Kidney (tissue), 13 donors: ENCODE measurements at regions not wholly inside any gene's neighbourhood (a gene's known extent, or its start where the extent isn't known, plus 50 kb on each side); places are given as distances from the start of the nearest gene placed in this dataset.
"Not testable (repeated sequence)": the region's sequence is repeated elsewhere in the genome, so short reads cannot be mapped to it uniquely, and the experiment has no call there.

ENCODE experiments used
- DNase-seq, 5 donors: peaks; one replicate each; pipeline ENCODE4 v3.0.0-alpha.2; 2013 to 2020
- FAIRE-seq: peaks from 2 replicates; lab custom pipeline; 2012; peaks lifted over from hg19 to GRCh38; lab: Jason Lieb, UNC
- H3K27ac ChIP-seq, 2 donors: one replicate each; pipeline ENCODE4 v1.7.0; 2013; ENCODE audit warnings: low read depth in 2 of 2, low read length in 2 of 2, inconsistent platforms in 1 of 2
- H3K27me3 ChIP-seq: one replicate; pipeline ENCODE4 v1.7.1; 2013; ENCODE audit warnings: low read length, inconsistent platforms; ENCODE audit not compliant: control insufficient read depth, insufficient read depth
- H3K36me3 ChIP-seq, 3 donors: one replicate each; pipeline versions ENCODE4 v1.7.0 to v1.7.1; 2013; ENCODE audit warnings: low read length in 3 of 3, control low read depth in 1 of 3, inconsistent platforms in 1 of 3; ENCODE audit not compliant: insufficient read depth in 3 of 3, control insufficient read depth in 2 of 3
- H3K4me1 ChIP-seq, 3 donors: one replicate each; pipeline versions ENCODE4 v1.7.0 to v1.7.1; 2013; ENCODE audit warnings: low read length in 3 of 3, inconsistent platforms in 1 of 3, low read depth in 1 of 3; ENCODE audit not compliant: control insufficient read depth in 2 of 3, insufficient read depth in 2 of 3
- H3K4me3 ChIP-seq, 3 donors: one replicate each; pipeline versions ENCODE4 v1.7.0 to v1.8.1; 2013; ENCODE audit warnings: low read length in 3 of 3, control low read depth in 1 of 3, inconsistent platforms in 1 of 3
- H3K9ac ChIP-seq, 3 donors: one replicate each; pipeline versions ENCODE4 v1.7.0 to v1.7.1; 2013; ENCODE audit warnings: low read length in 3 of 3, control low read depth in 1 of 3, inconsistent platforms in 1 of 3
- H3K9me3 ChIP-seq, 3 donors: one replicate each; pipeline versions ENCODE4 v1.7.0 to v1.7.1; 2013; ENCODE audit warnings: low read length in 3 of 3, control low read depth in 1 of 3, inconsistent platforms in 1 of 3; ENCODE audit not compliant: control insufficient read depth in 2 of 3, insufficient read depth in 1 of 3
- intact Hi-C: fragments of 100-400 bp; cut with DNase I; formaldehyde crosslinking; loops from one replicate; pipeline ENCODE4 v1.11.1; 2022
- TF ChIP-seq, protein P1 (sequence below): IDR thresholded peaks from 3 replicates; pipeline ENCODE4 v1.5.1; 2012; ENCODE audit warnings: mild to moderate bottlenecking, moderate library complexity, borderline replicate concordance; ENCODE audit not compliant: insufficient read depth; ENCODE audit errors: extremely low read depth
- donor health status: control.
- donor health status: control.
- donor health status: control.
- donor health status: control.
- donor health status: control.
- donor health status: DM: yes; HTN: yes; CAD: no.
- donor health status: Normal renal cell carcinoma (clear cell type).

DNA sequence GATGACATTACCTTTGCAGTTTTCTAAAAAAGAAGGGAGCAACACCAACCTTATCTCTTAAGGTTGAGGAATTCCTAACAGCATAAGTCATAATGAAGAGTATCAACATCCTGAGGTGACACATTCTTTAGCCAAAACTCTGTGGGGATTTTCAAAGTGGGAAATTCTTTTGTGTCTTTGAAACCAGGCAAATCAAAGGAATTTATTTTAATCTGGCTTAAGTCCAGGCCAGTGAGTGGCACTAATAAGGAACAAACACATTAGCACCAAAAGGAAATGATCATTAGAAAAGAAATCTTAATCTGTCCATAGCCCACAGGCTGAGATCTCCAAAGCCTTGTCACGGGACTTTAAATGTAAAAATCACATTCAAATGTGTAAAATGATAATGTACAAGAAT is 110.1 kb downstream of the LARP7 start:
- DNase-seq, result no peak
- H3K4me1 ChIP-seq, result no peaks in the 10 kb centered on the region
- no peak for FAIRE-seq
- no peaks in the 10 kb centered on the region for H3K36me3 ChIP-seq
- H3K9ac ChIP-seq, result no peak overlapping the region
- intact Hi-C loops, result no loop called here
- H3K27me3 ChIP-seq, result no peaks in the 10 kb centered on the region
- no peaks in the 10 kb centered on the region for H3K9me3 ChIP-seq
- H3K4me3 ChIP-seq, result no peak overlapping the region
- H3K27ac ChIP-seq, result no peak overlapping the region
- TF ChIP-seq, protein P1, sequence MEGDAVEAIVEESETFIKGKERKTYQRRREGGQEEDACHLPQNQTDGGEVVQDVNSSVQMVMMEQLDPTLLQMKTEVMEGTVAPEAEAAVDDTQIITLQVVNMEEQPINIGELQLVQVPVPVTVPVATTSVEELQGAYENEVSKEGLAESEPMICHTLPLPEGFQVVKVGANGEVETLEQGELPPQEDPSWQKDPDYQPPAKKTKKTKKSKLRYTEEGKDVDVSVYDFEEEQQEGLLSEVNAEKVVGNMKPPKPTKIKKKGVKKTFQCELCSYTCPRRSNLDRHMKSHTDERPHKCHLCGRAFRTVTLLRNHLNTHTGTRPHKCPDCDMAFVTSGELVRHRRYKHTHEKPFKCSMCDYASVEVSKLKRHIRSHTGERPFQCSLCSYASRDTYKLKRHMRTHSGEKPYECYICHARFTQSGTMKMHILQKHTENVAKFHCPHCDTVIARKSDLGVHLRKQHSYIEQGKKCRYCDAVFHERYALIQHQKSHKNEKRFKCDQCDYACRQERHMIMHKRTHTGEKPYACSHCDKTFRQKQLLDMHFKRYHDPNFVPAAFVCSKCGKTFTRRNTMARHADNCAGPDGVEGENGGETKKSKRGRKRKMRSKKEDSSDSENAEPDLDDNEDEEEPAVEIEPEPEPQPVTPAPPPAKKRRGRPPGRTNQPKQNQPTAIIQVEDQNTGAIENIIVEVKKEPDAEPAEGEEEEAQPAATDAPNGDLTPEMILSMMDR, result no peak

GRCh38 chr4:112748352-112748878 is 111.5 kb downstream of the LARP7 start:
- DNase-seq (no peak), FAIRE-seq (no peak)
- Histone ChIP-seq H3K9ac (no peak overlapping the region), H3K4me3 (no peak overlapping the region), H3K27me3 (no peaks in the 10 kb centered on the region), H3K36me3 (no peaks in the 10 kb centered on the region), H3K9me3 (no peaks in the 10 kb centered on the region), H3K27ac (no peak overlapping the region), H3K4me1 (no peaks in the 10 kb centered on the region)
- intact Hi-C loops, result no loop called here
- TF ChIP-seq, protein P1, result no peak

DNA sequence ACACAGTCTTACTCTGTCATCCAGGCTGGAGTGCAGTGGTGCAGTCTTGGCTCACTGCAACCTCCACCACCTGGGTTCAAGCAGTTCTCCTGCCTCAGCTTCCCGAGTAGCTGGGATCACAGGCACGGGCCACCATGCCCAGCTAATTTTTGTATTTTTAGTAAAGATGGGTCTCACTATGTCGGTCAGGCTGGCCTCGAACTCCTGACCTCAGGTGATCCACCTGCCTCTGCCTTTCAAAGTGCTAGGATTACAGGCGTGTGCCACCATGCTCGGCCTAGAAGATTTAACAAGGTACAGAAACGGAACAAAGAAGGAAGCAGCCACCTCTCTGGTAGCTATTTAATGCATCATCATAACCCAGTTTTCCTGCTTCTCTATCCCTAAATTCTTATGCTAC is 113.8 kb downstream of the LARP7 start:
- FAIRE-seq, H3K9ac ChIP-seq, H3K36me3 ChIP-seq, H3K4me1 ChIP-seq, H3K9me3 ChIP-seq, DNase-seq, H3K27me3 ChIP-seq, intact Hi-C loops, H3K27ac ChIP-seq, H3K4me3 ChIP-seq: not testable (repeated sequence)

- Histone ChIP-seq H3K27ac (no peak overlapping the region), H3K36me3 (no peaks in the 10 kb centered on the region), H3K27me3 (no peaks in the 10 kb centered on the region), H3K9ac (no peak overlapping the region), H3K4me1 (no peaks in the 10 kb centered on the region), H3K4me3 (no peak overlapping the region), H3K9me3 (no peaks in the 10 kb centered on the region)
- TF ChIP-seq, protein P1, result no peak
- DNase-seq, result no peak
- intact Hi-C loops, result no loop called here
- FAIRE-seq, result no peak
Measured at GRCh38 chr4:112751447-112751846, 114.5 kb downstream of the LARP7 start.
